ENCODE measurements at regions not wholly inside any gene's neighbourhood (a gene's known extent, or its start where the extent isn't known, plus 50 kb on each side); places are given as distances from the start of the nearest gene placed in this dataset.

- H3K79me2 ChIP-seq (ENCODE audit: insufficient read depth, low read length): no peaks in the 10 kb centered on the region
- H2BK12ac ChIP-seq (ENCODE audit: insufficient read length, low read depth, low read length): no peak overlapping the region
- H3K27ac ChIP-seq (ENCODE audit: insufficient read length, low read depth, low read length): no peak overlapping the region
- no peak overlapping the region for H2AK5ac ChIP-seq (ENCODE audit: insufficient read length, low read length)
- no peak overlapping the region for H2AFZ ChIP-seq (ENCODE audit: low read length)
- no peak overlapping the region for H3K4ac ChIP-seq (ENCODE audit: low read depth, low read length)
- H4K8ac ChIP-seq (replicated peaks; ENCODE audit: insufficient read length, low read depth, low read length): no peak overlapping the region
- no peak overlapping the region for H3K14ac ChIP-seq (ENCODE audit: insufficient read depth, low read length)
- no peak overlapping the region for H3K18ac ChIP-seq (ENCODE audit: insufficient read length, low read depth, low read length)
- no peak overlapping the region for H2BK20ac ChIP-seq (ENCODE audit: low read depth, low read length, poor library complexity, severe bottlenecking)
- H3K23me2 ChIP-seq (ENCODE audit: insufficient read length, low read depth, low read length, poor library complexity, severe bottlenecking): no peaks in the 10 kb centered on the region
- H3K23ac ChIP-seq (ENCODE audit: insufficient read length, low read depth, low read length): no peak overlapping the region
- Mint-ChIP-seq H3K36me3 (ENCODE audit: insufficient read depth in 1 of 3, low read depth in 3 of 3) (peaks cover 0 to 4% (median 0%) of the 10 kb centered on the region in 3 experiments; a peak in 1 of 7 replicates), H3K27me3 (ENCODE audit: low read depth) (peaks cover 65% of the 10 kb centered on the region), H3K4me3 (no peak overlapping the region), H3K4me1 (peaks cover 27 to 28% of the 10 kb centered on the region in 2 experiments), H3K9me3 (peaks cover 9 to 10% of the 10 kb centered on the region in 2 experiments), H3K27ac (no peak overlapping the region)
- H3K9me3 ChIP-seq (ENCODE audit: control insufficient read depth, low read depth, low read length): no peaks in the 10 kb centered on the region
- no peak overlapping the region for H2BK5ac ChIP-seq (ENCODE audit: insufficient read length, low read length)
- no peak overlapping the region for H3K4me2 ChIP-seq (ENCODE audit: insufficient read depth, insufficient read length, low read length)
- WGBS (ENCODE audit: extremely low coverage, insufficient read length, low lambda C conversion rate): no CpG with 5 or more reads among the region's 10 CpGs
- H3T11ph ChIP-seq (ENCODE audit: low read length): no peak overlapping the region
- H3K79me1 ChIP-seq (ENCODE audit: insufficient read depth, low read depth, low read length, poor library complexity, severe bottlenecking): no peaks in the 10 kb centered on the region
- H4K91ac ChIP-seq (ENCODE audit: insufficient read length, low read depth, low read length): no peak overlapping the region
- H3K4me1 ChIP-seq (ENCODE audit: insufficient read depth, low read length): no peaks in the 10 kb centered on the region; the same call in 1 of the 2 replicates
- no peak overlapping the region for H3K9ac ChIP-seq (ENCODE audit: extremely low read depth, insufficient read length, low read length)
- no peak for DNase-seq
- no peak overlapping the region for H3K56ac ChIP-seq (ENCODE audit: insufficient read length, low read depth, low read length)
- H2BK15ac ChIP-seq (ENCODE audit: low read depth, low read length): no peak overlapping the region
- H3K27me3 ChIP-seq (ENCODE audit: insufficient read depth, low read length): no peaks in the 10 kb centered on the region; the same call in 1 of the 2 replicates
- no peak overlapping the region for H2BK120ac ChIP-seq (ENCODE audit: low read depth, low read length, poor library complexity, severe bottlenecking)
- no peak for TF ChIP-seq CTCF (conservative IDR thresholded peaks at IDR 0.05)
- H4K5ac ChIP-seq (ENCODE audit: insufficient read length, low read depth, low read length): no peak overlapping the region
- no peaks in the 10 kb centered on the region for H4K20me1 ChIP-seq (ENCODE audit: control insufficient read depth, insufficient read depth, insufficient read length)
Measured at GRCh38 chr11:69893631-69894030, 74.4 kb upstream of the FGF3 start.
